B cell (primary cell): ENCODE measurements at regions not wholly inside any gene's neighbourhood (a gene's known extent, or its start where the extent isn't known, plus 50 kb on each side); places are given as distances from the start of the nearest gene placed in this dataset.

Experiments used
- ATAC-seq: fragments of 200-7000 bp; cut with Tn5 transposase; one replicate; pipeline ENCODE4 v1.10.0; 2021; ENCODE audit warnings: low read depth, mild to moderate bottlenecking, moderate number of reproducible peaks, moderate library complexity
- CTCF ChIA-PET: fragments of 350-600 bp; sonication (Branson Sonifier 250); formaldehyde crosslinking; loops from one replicate; lab custom pipeline; 2021; ENCODE audit warnings: antibody characterized with exemption, inconsistent platforms; lab: Charles Lee
- POLR2A ChIA-PET: fragments of 350-600 bp; sonication (Branson Sonifier 250); formaldehyde crosslinking; loops from one replicate; lab custom pipeline; 2021; ENCODE audit warnings: antibody characterized with exemption; lab: Charles Lee
- DNase-seq: peaks from one replicate; pipeline ENCODE4 v3.0.0; 2013
- H2AFZ ChIP-seq: 2 replicates; pipeline ENCODE4 v1.6.1; 2012; ENCODE audit warnings: mild to moderate bottlenecking, low read depth, low read length; ENCODE audit not compliant: insufficient read depth, poor library complexity, severe bottlenecking
- H3K27ac ChIP-seq, 2 donors: 1 replicate in 1 of 2; 2 replicates in 1 of 2; pipeline ENCODE4 v1.5.1; 2012 to 2013; ENCODE audit warnings: low read length in 2 of 2, mild to moderate bottlenecking in 2 of 2, moderate library complexity in 1 of 2
- H3K27me3 ChIP-seq, 4 experiments: fragments of 200-600 bp in 1 of 4; sonication (generic) in 1 of 4; replicated peaks in 1 of 4; 1 replicate in 2 of 4; 2 replicates in 2 of 4; pipeline versions ENCODE4 v1.6.1 to v1.7.0; 2013 to 2016; ENCODE audit warnings: low read length in 3 of 4, mild to moderate bottlenecking in 2 of 4, mixed read lengths in 1 of 4, moderate library complexity in 1 of 4; ENCODE audit not compliant: insufficient read depth in 4 of 4, control insufficient read depth in 3 of 4; ENCODE audit errors: control extremely low read depth in 1 of 4
- H3K36me3 ChIP-seq, 2 experiments: replicated peaks in 1 of 2; 1 replicate in 1 of 2; 2 replicates in 1 of 2; pipeline versions ENCODE4 v1.6.1 to v1.7.1; 2013; ENCODE audit warnings: low read length in 1 of 2; ENCODE audit not compliant: insufficient read depth in 2 of 2, control insufficient read depth in 1 of 2; ENCODE audit errors: control extremely low read depth in 1 of 2, extremely low read depth in 1 of 2
- H3K4me1 ChIP-seq, 2 donors: fragments of 200-600 bp in 1 of 2; sonication (generic) in 1 of 2; 1 replicate in 1 of 2; 2 replicates in 1 of 2; pipeline versions ENCODE4 v1.5.1 to v1.6.1; 2013 to 2017; ENCODE audit warnings: low read length in 2 of 2; ENCODE audit not compliant: control insufficient read depth in 2 of 2, insufficient read depth in 2 of 2
- H3K4me2 ChIP-seq: replicated peaks from 2 replicates; pipeline ENCODE3; 2012; ENCODE audit warnings: mild to moderate bottlenecking, low read depth, low read length; ENCODE audit not compliant: poor library complexity, severe bottlenecking
- H3K4me3 ChIP-seq, 5 experiments: fragments of 200-600 bp in 1 of 5; sonication (generic) in 1 of 5; 1 replicate in 3 of 5; 2 replicates in 2 of 5; pipeline versions ENCODE4 v1.5.1 to v1.7.0; 2011 to 2016; ENCODE audit warnings: low read length in 4 of 5, mild to moderate bottlenecking in 4 of 5, low read depth in 2 of 5, control low read depth in 1 of 5, moderate library complexity in 1 of 5; ENCODE audit not compliant: insufficient read depth in 1 of 5; ENCODE audit errors: control extremely low read depth in 1 of 5, extremely low read depth in 1 of 5
- H3K79me2 ChIP-seq: fragments of 200-600 bp; sonication (generic); one replicate; pipeline ENCODE4 v1.6.0; 2016; ENCODE audit warnings: low read length; ENCODE audit not compliant: control insufficient read depth, insufficient read depth
- H3K9ac ChIP-seq: fragments of 200-600 bp; sonication (generic); 2 replicates; pipeline ENCODE4 v1.6.1; 2017; ENCODE audit warnings: mild to moderate bottlenecking, low read length, moderate library complexity
- H3K9me3 ChIP-seq, 3 donors: one replicate each; pipeline versions ENCODE4 v1.6.1 to v1.7.1; 2013; ENCODE audit warnings: low read length in 2 of 3; ENCODE audit not compliant: control insufficient read depth in 2 of 3, insufficient read depth in 1 of 3; ENCODE audit errors: control extremely low read depth in 1 of 3
- H4K20me1 ChIP-seq: 2 replicates; pipeline ENCODE4 v1.6.0; 2012; ENCODE audit warnings: mild to moderate bottlenecking, low read length; ENCODE audit not compliant: insufficient read depth, control insufficient read depth, poor library complexity, severe bottlenecking
- H3K27ac Mint-ChIP-seq: one replicate; pipeline ENCODE4 v1.8.0; 2021; ENCODE audit warnings: mixed read lengths
- H3K27me3 Mint-ChIP-seq: one replicate; pipeline ENCODE4 v1.8.0; 2021; ENCODE audit warnings: mixed read lengths
- H3K4me1 Mint-ChIP-seq: one replicate; pipeline ENCODE4 v1.8.0; 2021; ENCODE audit warnings: mixed read lengths
- H3K4me3 Mint-ChIP-seq: one replicate; pipeline ENCODE4 v1.8.0; 2021; ENCODE audit warnings: mixed read lengths
- H3K9me3 Mint-ChIP-seq: one replicate; pipeline ENCODE4 v1.8.0; 2022; ENCODE audit warnings: mixed read lengths; ENCODE audit not compliant: insufficient read depth
- EZH2 ChIP-seq: IDR thresholded peaks from 2 replicates; pipeline ENCODE4 v1.6.1; 2012; ENCODE audit warnings: borderline replicate concordance, low read depth, mild to moderate bottlenecking, moderate library complexity, low read length; ENCODE audit not compliant: insufficient read depth, poor library complexity, severe bottlenecking
- WGBS: methylation state at CpG from one replicate; pipeline ENCODE4 v1.1.5; 2013; ENCODE audit warnings: missing lambda C conversion rate; ENCODE audit not compliant: insufficient coverage; 5-methylcytosine and 5-hydroxymethylcytosine counted together
- intact Hi-C: fragments of 100-400 bp; cut with micrococcal nuclease; formaldehyde crosslinking; loops from one replicate; pipeline ENCODE4 v1.10.0; 2022
- TF ChIP-seq, protein P1 (sequence below): fragments of 200-600 bp; IDR thresholded peaks from one replicate; pipeline ENCODE4 v1.8.0; 2022; ENCODE audit warnings: antibody characterized with exemption, mild to moderate bottlenecking

GRCh38 chr3:30288830-30289229, 317.6 kb upstream of the TGFBR2 start:
- no peak overlapping the region for H2AFZ ChIP-seq

DNA sequence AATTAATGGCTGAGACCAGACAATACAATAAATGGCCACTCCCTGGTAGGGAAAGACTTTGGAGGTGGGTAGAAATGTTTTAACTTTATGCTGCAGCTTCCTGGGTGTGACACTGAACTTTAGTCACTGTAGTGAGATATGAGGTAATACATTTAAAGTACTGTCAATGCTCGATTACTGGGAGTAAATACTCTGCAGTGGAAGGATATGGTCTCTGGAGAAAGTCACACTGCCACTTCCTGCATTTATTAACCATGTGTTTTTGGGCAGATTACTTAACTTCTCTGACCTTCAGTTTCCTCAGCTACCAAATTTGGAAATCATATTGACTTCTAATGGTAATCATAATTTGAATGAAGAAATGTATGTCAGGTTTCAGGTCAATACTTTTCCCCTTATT, 317.1 kb upstream of the TGFBR2 start:
- no peak overlapping the region for H3K4me2 ChIP-seq
- H3K4me1 ChIP-seq = peaks cover 0 to 2% of the 10 kb centered on the region in 2 donors
- ChIA-PET POLR2A (no interaction called here), CTCF (interaction anchor here (1.3 kb wide), 1 partner anchor 340 kb away, joined by 3 read pairs; no protein-coding TSS in a partner anchor)
- H3K4me3 Mint-ChIP-seq = no peak overlapping the region
- no peak overlapping the region for H3K4me3 ChIP-seq
- H4K20me1 ChIP-seq = no peaks in the 10 kb centered on the region
- H3K27ac Mint-ChIP-seq = no peak overlapping the region
- no peak overlapping the region for H2AFZ ChIP-seq
- no peak overlapping the region for H3K9ac ChIP-seq
- no peaks in the 10 kb centered on the region for H3K36me3 ChIP-seq
- no peak for ATAC-seq
- DNase-seq = no peak
- H3K9me3 Mint-ChIP-seq = no peaks in the 10 kb centered on the region
- no peaks in the 10 kb centered on the region for H3K79me2 ChIP-seq
- whole genome bisulfite sequencing = no CpG with 5 or more reads among the region's 1 CpG
- no peak for TF ChIP-seq EZH2
- TF ChIP-seq, protein P1, sequence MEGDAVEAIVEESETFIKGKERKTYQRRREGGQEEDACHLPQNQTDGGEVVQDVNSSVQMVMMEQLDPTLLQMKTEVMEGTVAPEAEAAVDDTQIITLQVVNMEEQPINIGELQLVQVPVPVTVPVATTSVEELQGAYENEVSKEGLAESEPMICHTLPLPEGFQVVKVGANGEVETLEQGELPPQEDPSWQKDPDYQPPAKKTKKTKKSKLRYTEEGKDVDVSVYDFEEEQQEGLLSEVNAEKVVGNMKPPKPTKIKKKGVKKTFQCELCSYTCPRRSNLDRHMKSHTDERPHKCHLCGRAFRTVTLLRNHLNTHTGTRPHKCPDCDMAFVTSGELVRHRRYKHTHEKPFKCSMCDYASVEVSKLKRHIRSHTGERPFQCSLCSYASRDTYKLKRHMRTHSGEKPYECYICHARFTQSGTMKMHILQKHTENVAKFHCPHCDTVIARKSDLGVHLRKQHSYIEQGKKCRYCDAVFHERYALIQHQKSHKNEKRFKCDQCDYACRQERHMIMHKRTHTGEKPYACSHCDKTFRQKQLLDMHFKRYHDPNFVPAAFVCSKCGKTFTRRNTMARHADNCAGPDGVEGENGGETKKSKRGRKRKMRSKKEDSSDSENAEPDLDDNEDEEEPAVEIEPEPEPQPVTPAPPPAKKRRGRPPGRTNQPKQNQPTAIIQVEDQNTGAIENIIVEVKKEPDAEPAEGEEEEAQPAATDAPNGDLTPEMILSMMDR = no peak
- H3K9me3 ChIP-seq = no peaks in the 10 kb centered on the region
- peaks cover 7% of the 10 kb centered on the region for H3K4me1 Mint-ChIP-seq
- H3K27me3 ChIP-seq = no peaks in the 10 kb centered on the region
- intact Hi-C loops = no loop called here
- H3K27me3 Mint-ChIP-seq = peaks cover 7% of the 10 kb centered on the region
- no peak overlapping the region for H3K27ac ChIP-seq

More at GRCh38 chr3:30288830-30289229, 317.6 kb upstream of the TGFBR2 start:
- Mint-ChIP-seq H3K4me3 (no peak overlapping the region), H3K4me1 (peaks cover 7% of the 10 kb centered on the region), H3K27me3 (peaks cover 7% of the 10 kb centered on the region), H3K27ac (no peak overlapping the region), H3K9me3 (no peaks in the 10 kb centered on the region)
- POLR2A ChIA-PET = no interaction called here
- Histone ChIP-seq H3K79me2 (no peaks in the 10 kb centered on the region), H3K9ac (no peak overlapping the region), H4K20me1 (no peaks in the 10 kb centered on the region), H3K27ac (no peak overlapping the region), H3K27me3 (no peaks in the 10 kb centered on the region), H3K4me1 (peaks cover 0 to 2% of the 10 kb centered on the region in 2 donors), H3K9me3 (no peaks in the 10 kb centered on the region), H3K36me3 (no peaks in the 10 kb centered on the region), H3K4me3 (no peak overlapping the region), H3K4me2 (no peak overlapping the region)
- no peak for ATAC-seq
- CTCF ChIA-PET = interaction anchor here (1.3 kb wide), 1 partner anchor 340 kb away, joined by 3 read pairs; no protein-coding TSS in a partner anchor
- intact Hi-C loops = no loop called here
- no peak for DNase-seq
- TF ChIP-seq, protein P1 = no peak
- no peak for TF ChIP-seq EZH2
